ENCODE measurements at regions not wholly inside any gene's neighbourhood (a gene's known extent, or its start where the extent isn't known, plus 50 kb on each side); places are given as distances from the start of the nearest gene placed in this dataset.

- Mint-ChIP-seq H3K27me3 (peaks cover 7% of the 10 kb centered on the region), H3K36me3 (ENCODE audit: low read depth) (no peaks in the 10 kb centered on the region), H3K4me1 (ENCODE audit: low read depth) (no peaks in the 10 kb centered on the region), H3K27ac (no peak overlapping the region), H3K9me3 (peaks cover 3% of the 10 kb centered on the region), H3K4me3 (no peak overlapping the region)
- intact Hi-C loops (cut with DNase I, micrococcal nuclease): no loop called here
- H3K27ac ChIP-seq (ENCODE audit: low read depth in 1 of 2, low read length in 2 of 2): no peak overlapping the region
- no peak for DNase-seq
- no peak for ATAC-seq (ENCODE audit: poor library complexity)
- CTCF ChIA-PET: no interaction called here
- no peak overlapping the region for H3K4me3 ChIP-seq (ENCODE audit: low read length)
- H3K27me3 ChIP-seq (ENCODE audit: control insufficient read depth in 1 of 2, insufficient read depth in 2 of 2, low read length in 2 of 2): peaks cover 0 to 2% of the 10 kb centered on the region in 2 experiments
- POLR2A ChIA-PET: no interaction called here
- no peak for TF ChIP-seq CTCF (IDR thresholded peaks at IDR 0.05)
- peaks cover 5 to 24% of the 10 kb centered on the region in 2 experiments for H3K9me3 ChIP-seq (ENCODE audit: control insufficient read depth in 1 of 2, insufficient read depth in 1 of 2, low read length in 2 of 2)
- H3K4me1 ChIP-seq (ENCODE audit: insufficient read depth, low read length): no peaks in the 10 kb centered on the region
- no peaks in the 10 kb centered on the region for H3K36me3 ChIP-seq (ENCODE audit: insufficient read depth, low read length)
These were observed 119.8 kb upstream of the ANO1 start for GRCh38 chr11:69958308-69958707.

GRCh38 chr11:69959461-69959860, 118.7 kb upstream of the ANO1 start:
- ChIA-PET CTCF (no interaction called here), POLR2A (no interaction called here)
- intact Hi-C loops (cut with DNase I, micrococcal nuclease): no loop called here
- no peaks in the 10 kb centered on the region for H3K4me1 ChIP-seq (ENCODE audit: insufficient read depth, low read length)
- Mint-ChIP-seq H3K9me3 (peaks cover 3% of the 10 kb centered on the region), H3K27ac (no peak overlapping the region), H3K4me1 (ENCODE audit: low read depth) (no peaks in the 10 kb centered on the region), H3K4me3 (no peak overlapping the region), H3K27me3 (peaks cover 7% of the 10 kb centered on the region), H3K36me3 (ENCODE audit: low read depth) (no peaks in the 10 kb centered on the region)
- H3K27me3 ChIP-seq (ENCODE audit: control insufficient read depth in 1 of 2, insufficient read depth in 2 of 2, low read length in 2 of 2): peaks cover 0 to 2% of the 10 kb centered on the region in 2 experiments
- no peak overlapping the region for H3K4me3 ChIP-seq (ENCODE audit: low read length)
- H3K27ac ChIP-seq (ENCODE audit: low read depth in 1 of 2, low read length in 2 of 2): no peak overlapping the region
- ATAC-seq (ENCODE audit: poor library complexity) (no peak), DNase-seq (no peak)
- H3K9me3 ChIP-seq (ENCODE audit: control insufficient read depth in 1 of 2, insufficient read depth in 1 of 2, low read length in 2 of 2): peaks cover 5 to 24% of the 10 kb centered on the region in 2 experiments
- H3K36me3 ChIP-seq (ENCODE audit: insufficient read depth, low read length): no peaks in the 10 kb centered on the region
- no peak for TF ChIP-seq CTCF (IDR thresholded peaks at IDR 0.05)

GRCh38 chr11:69961738-69962137, 116.4 kb upstream of the ANO1 start:
- Mint-ChIP-seq H3K36me3 (ENCODE audit: low read depth) (no peaks in the 10 kb centered on the region), H3K27ac (no peak overlapping the region), H3K4me3 (no peak overlapping the region), H3K9me3 (peaks cover 3% of the 10 kb centered on the region), H3K4me1 (ENCODE audit: low read depth) (no peaks in the 10 kb centered on the region), H3K27me3 (peaks cover 7% of the 10 kb centered on the region)
- ChIA-PET POLR2A (no interaction called here), CTCF (no interaction called here)
- Histone ChIP-seq H3K9me3 (ENCODE audit: control insufficient read depth in 1 of 2, insufficient read depth in 1 of 2, low read length in 2 of 2) (peaks cover 5 to 24% of the 10 kb centered on the region in 2 experiments), H3K27me3 (ENCODE audit: control insufficient read depth in 1 of 2, insufficient read depth in 2 of 2, low read length in 2 of 2) (peaks cover 0 to 2% of the 10 kb centered on the region in 2 experiments), H3K4me1 (ENCODE audit: insufficient read depth, low read length) (no peaks in the 10 kb centered on the region), H3K27ac (ENCODE audit: low read depth in 1 of 2, low read length in 2 of 2) (no peak overlapping the region), H3K4me3 (ENCODE audit: low read length) (no peak overlapping the region), H3K36me3 (ENCODE audit: insufficient read depth, low read length) (no peaks in the 10 kb centered on the region)
- ATAC-seq (ENCODE audit: poor library complexity) (no peak), DNase-seq (no peak)
- intact Hi-C loops (cut with DNase I, micrococcal nuclease): no loop called here
- TF ChIP-seq CTCF (IDR thresholded peaks at IDR 0.05): no peak

Measured in CD4-positive, alpha-beta T cell (primary cell).